CD4-positive, CD25-positive, alpha-beta regulatory T cell (primary cell): ENCODE measurements at regions not wholly inside any gene's neighbourhood (a gene's known extent, or its start where the extent isn't known, plus 50 kb on each side); places are given as distances from the start of the nearest gene placed in this dataset.
"Not testable (repeated sequence)": the region's sequence is repeated elsewhere in the genome, so short reads cannot be mapped to it uniquely, and the experiment has no call there.

ENCODE experiments used
- ATAC-seq, 2 donors: fragments of 150-1000 bp; cut with Tn5 transposase; one replicate each; pipeline ENCODE4 v1.10.0; 2021; ENCODE audit warnings: low read depth in 2 of 2, moderate number of reproducible peaks in 2 of 2, moderate library complexity in 1 of 2
- DNase-seq, 3 donors: peaks; one replicate each; pipeline versions ENCODE4 v3.0.0 to v3.0.0-alpha.2; 2012 to 2022; ENCODE audit warnings: mixed read lengths in 1 of 3
- H3K27ac ChIP-seq: one replicate; pipeline ENCODE4 v1.7.0; 2013; ENCODE audit warnings: mild to moderate bottlenecking, low read length; ENCODE audit not compliant: insufficient read depth, poor library complexity, severe bottlenecking
- H3K27me3 ChIP-seq: one replicate; pipeline ENCODE4 v1.7.0; 2013; ENCODE audit warnings: low read length; ENCODE audit not compliant: control insufficient read depth, insufficient read depth
- H3K36me3 ChIP-seq: one replicate; pipeline ENCODE4 v1.7.0; 2013; ENCODE audit warnings: mild to moderate bottlenecking, low read length, moderate library complexity; ENCODE audit not compliant: control insufficient read depth, insufficient read depth
- H3K4me1 ChIP-seq: 2 replicates; pipeline ENCODE4 v1.7.0; 2013; ENCODE audit warnings: mild to moderate bottlenecking, low read length; ENCODE audit not compliant: insufficient read depth, control insufficient read depth, poor library complexity, severe bottlenecking
- H3K4me3 ChIP-seq: one replicate; pipeline ENCODE4 v1.7.0; 2013; ENCODE audit warnings: low read depth, mild to moderate bottlenecking, low read length, moderate library complexity
- H3K9me3 ChIP-seq, 2 experiments: 1 replicate in 1 of 2; 2 replicates in 1 of 2; pipeline ENCODE4 v1.7.0; 2013; ENCODE audit warnings: low read length in 2 of 2, mild to moderate bottlenecking in 1 of 2, moderate library complexity in 1 of 2; ENCODE audit not compliant: control insufficient read depth in 2 of 2
- H3K27ac Mint-ChIP-seq, 3 donors: one replicate each; pipeline ENCODE4 v1.8.0; 2020 to 2022; ENCODE audit warnings: mild to moderate bottlenecking in 3 of 3, mixed read lengths in 3 of 3, moderate library complexity in 2 of 3
- H3K27me3 Mint-ChIP-seq: one replicate; pipeline ENCODE4 v1.8.0; 2022; ENCODE audit warnings: mild to moderate bottlenecking, mixed read lengths
- H3K36me3 Mint-ChIP-seq: one replicate; pipeline ENCODE4 v1.8.0; 2020; ENCODE audit warnings: mixed read lengths
- H3K4me1 Mint-ChIP-seq, 4 donors: one replicate each; pipeline ENCODE4 v1.8.0; 2020 to 2022; ENCODE audit warnings: mixed read lengths in 4 of 4, mild to moderate bottlenecking in 1 of 4
- H3K4me3 Mint-ChIP-seq, 4 donors: one replicate each; pipeline ENCODE4 v1.8.0; 2020 to 2022; ENCODE audit warnings: mild to moderate bottlenecking in 4 of 4, mixed read lengths in 4 of 4, moderate library complexity in 3 of 4
- H3K9me3 Mint-ChIP-seq, 7 donors: one replicate each; pipeline ENCODE4 v1.8.0; 2020 to 2022; ENCODE audit warnings: mixed read lengths in 7 of 7, mild to moderate bottlenecking in 3 of 7, moderate library complexity in 2 of 7

DNA sequence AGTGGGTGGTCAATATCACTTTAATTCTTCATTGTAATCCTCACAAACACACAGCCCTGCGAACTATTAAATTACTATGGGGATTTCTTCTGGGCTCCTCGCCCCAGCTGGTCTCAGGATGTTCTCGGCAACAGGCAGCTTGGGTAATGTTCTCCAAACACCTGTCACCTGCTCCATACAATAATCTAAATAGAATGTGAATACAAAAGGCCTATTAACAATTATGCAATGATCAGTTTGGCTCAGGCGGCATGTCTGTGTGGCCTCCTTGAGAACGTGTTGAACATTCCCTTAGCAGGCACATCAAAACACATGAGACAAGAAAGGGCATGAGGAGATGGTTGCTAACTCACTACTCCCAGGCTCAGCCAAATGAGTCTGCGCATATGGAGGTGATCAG lies 158.6 kb upstream of the KBTBD8 start:
- H3K4me1 ChIP-seq, result no peaks in the 10 kb centered on the region
- Mint-ChIP-seq H3K36me3 (no peaks in the 10 kb centered on the region), H3K4me1 (no peaks in the 10 kb centered on the region), H3K4me3 (no peak overlapping the region), H3K27ac (no peak overlapping the region), H3K27me3 (peaks cover 6% of the 10 kb centered on the region), H3K9me3 (peaks cover 0 to 7% (median 0%) of the 10 kb centered on the region in 7 donors)
- H3K27me3 ChIP-seq, result no peaks in the 10 kb centered on the region
- ATAC-seq (no peak), DNase-seq (no peak)
- no peaks in the 10 kb centered on the region for H3K9me3 ChIP-seq
- no peaks in the 10 kb centered on the region for H3K36me3 ChIP-seq
- no peak overlapping the region for H3K27ac ChIP-seq
- H3K4me3 ChIP-seq, result no peak overlapping the region

- H3K36me3 ChIP-seq, H3K4me1 ChIP-seq, H3K27ac Mint-ChIP-seq, H3K4me3 ChIP-seq, DNase-seq, H3K36me3 Mint-ChIP-seq, ATAC-seq, H3K9me3 ChIP-seq, H3K27ac ChIP-seq, H3K4me3 Mint-ChIP-seq, H3K27me3 ChIP-seq, H3K4me1 Mint-ChIP-seq: not testable (repeated sequence)
- Mint-ChIP-seq H3K9me3 (peaks cover 0 to 11% (median 2%) of the 10 kb centered on the region in 7 donors), H3K27me3 (peaks cover 11% of the 10 kb centered on the region)
Observed at GRCh38 chr3:66842761-66843464, 155.2 kb upstream of the KBTBD8 start.

DNA sequence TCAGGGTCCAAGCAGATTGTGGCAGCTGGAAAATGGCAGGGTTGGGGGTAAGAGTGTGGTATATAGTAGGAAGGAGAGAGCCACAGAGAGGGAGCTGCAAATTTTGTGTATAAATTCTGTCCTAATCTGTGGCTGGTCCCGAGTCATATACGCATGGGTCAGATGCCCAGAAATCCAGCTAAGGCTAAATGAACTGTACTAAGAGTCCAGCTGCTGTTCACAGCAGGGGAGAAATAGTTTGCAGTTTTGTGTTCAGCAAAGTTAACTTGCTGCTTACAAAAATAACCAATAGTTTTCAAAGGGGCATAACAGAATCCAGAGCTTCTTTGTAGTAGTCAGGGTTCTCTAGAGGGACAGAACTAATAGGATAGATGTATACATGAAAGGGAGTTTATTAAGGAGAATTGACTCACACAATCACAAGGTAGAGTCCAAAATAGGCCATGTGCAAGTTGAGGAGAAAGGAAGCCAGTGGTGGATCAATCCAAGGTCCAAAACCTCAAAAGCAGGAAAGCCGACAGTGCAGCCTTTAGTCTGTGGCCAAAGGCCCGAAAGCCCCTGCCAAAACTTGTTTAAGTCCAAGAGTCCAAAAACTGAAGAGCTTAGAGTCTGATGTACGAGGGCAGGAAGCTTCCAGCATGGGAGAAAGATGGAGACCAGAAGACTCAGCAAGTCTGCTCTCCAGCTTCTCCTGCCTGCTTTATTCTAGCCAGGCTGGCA lies 146.1 kb upstream of the KBTBD8 start:
- H3K9me3 Mint-ChIP-seq, result peaks cover 0 to 4% (median 1%) of the 10 kb centered on the region in 7 donors
- Histone ChIP-seq H3K27me3 (no peaks in the 10 kb centered on the region), H3K9me3 (no peaks in the 10 kb centered on the region), H3K27ac (no peak overlapping the region), H3K4me1 (no peaks in the 10 kb centered on the region), H3K4me3 (no peak overlapping the region), H3K36me3 (no peaks in the 10 kb centered on the region)
- DNase-seq (no peak), ATAC-seq (no peak)
- peak overlapping the region in 1 of 3 donors; percentile 11 for H3K27ac Mint-ChIP-seq
- peaks cover 20% of the 10 kb centered on the region for H3K27me3 Mint-ChIP-seq
- no peaks in the 10 kb centered on the region for H3K4me1 Mint-ChIP-seq
- no peaks in the 10 kb centered on the region for H3K36me3 Mint-ChIP-seq
- H3K4me3 Mint-ChIP-seq, result no peak overlapping the region

GRCh38 chr3:66854601-66855151 lies 143.4 kb upstream of the KBTBD8 start:
- H3K27me3 ChIP-seq, result no peaks in the 10 kb centered on the region
- H3K36me3 Mint-ChIP-seq, result no peaks in the 10 kb centered on the region
- H3K9me3 ChIP-seq, result no peaks in the 10 kb centered on the region
- no peak overlapping the region for H3K4me3 ChIP-seq
- no peaks in the 10 kb centered on the region for H3K4me1 Mint-ChIP-seq
- peaks cover 0 to 4% (median 0%) of the 10 kb centered on the region in 7 donors for H3K9me3 Mint-ChIP-seq
- no peaks in the 10 kb centered on the region for H3K4me1 ChIP-seq
- peaks cover 16% of the 10 kb centered on the region for H3K27me3 Mint-ChIP-seq
- no peak overlapping the region for H3K4me3 Mint-ChIP-seq
- ATAC-seq (no peak), DNase-seq (no peak)
- H3K36me3 ChIP-seq, result no peaks in the 10 kb centered on the region
- no peak overlapping the region for H3K27ac Mint-ChIP-seq
- no peak overlapping the region for H3K27ac ChIP-seq

- no peaks in the 10 kb centered on the region for H3K36me3 Mint-ChIP-seq
- peaks cover 0 to 4% (median 0%) of the 10 kb centered on the region in 7 donors for H3K9me3 Mint-ChIP-seq
- peak overlapping the region in 1 of 3 donors; percentile 6 for H3K27ac Mint-ChIP-seq
- no peaks in the 10 kb centered on the region for H3K4me1 Mint-ChIP-seq
- no peak overlapping the region for H3K4me3 Mint-ChIP-seq
- ATAC-seq (no peak), DNase-seq (peak in 1 of 3 donors; percentile 5)
- no peak overlapping the region for H3K4me3 ChIP-seq
- H3K27me3 Mint-ChIP-seq, result peaks cover 16% of the 10 kb centered on the region
- no peak overlapping the region for H3K27ac ChIP-seq
- H3K27me3 ChIP-seq, result no peaks in the 10 kb centered on the region
- H3K4me1 ChIP-seq, result no peaks in the 10 kb centered on the region
- H3K9me3 ChIP-seq, result no peaks in the 10 kb centered on the region
- no peaks in the 10 kb centered on the region for H3K36me3 ChIP-seq
Observed at GRCh38 chr3:66856533-66856932, 141.6 kb upstream of the KBTBD8 start.

- Histone ChIP-seq H3K4me1 (no peaks in the 10 kb centered on the region), H3K4me3 (no peak overlapping the region), H3K27me3 (no peaks in the 10 kb centered on the region), H3K27ac (no peak overlapping the region), H3K9me3 (no peaks in the 10 kb centered on the region), H3K36me3 (no peaks in the 10 kb centered on the region)
- H3K9me3 Mint-ChIP-seq, result peaks cover 0 to 4% (median 0%) of the 10 kb centered on the region in 7 donors
- no peaks in the 10 kb centered on the region for H3K36me3 Mint-ChIP-seq
- no peak overlapping the region for H3K4me3 Mint-ChIP-seq
- no peak overlapping the region for H3K27ac Mint-ChIP-seq
- DNase-seq, result no peak
- H3K27me3 Mint-ChIP-seq, result peaks cover 12% of the 10 kb centered on the region
- no peaks in the 10 kb centered on the region for H3K4me1 Mint-ChIP-seq
- no peak for ATAC-seq
Observed at GRCh38 chr3:66858656-66859381, 139.3 kb upstream of the KBTBD8 start.

GRCh38 chr3:66860771-66861170 lies 137.3 kb upstream of the KBTBD8 start:
- ATAC-seq, result no peak
- H3K36me3 ChIP-seq, result no peaks in the 10 kb centered on the region
- no peaks in the 10 kb centered on the region for H3K27me3 ChIP-seq
- H3K4me3 Mint-ChIP-seq, result no peak overlapping the region
- H3K9me3 ChIP-seq, result no peaks in the 10 kb centered on the region
- peaks cover 10% of the 10 kb centered on the region for H3K27me3 Mint-ChIP-seq
- H3K27ac Mint-ChIP-seq, result no peak overlapping the region
- no peak overlapping the region for H3K4me3 ChIP-seq
- no peak for DNase-seq
- no peaks in the 10 kb centered on the region for H3K4me1 Mint-ChIP-seq
- H3K9me3 Mint-ChIP-seq, result peaks cover 0 to 1% (median 0%) of the 10 kb centered on the region in 7 donors
- no peak overlapping the region for H3K27ac ChIP-seq
- no peaks in the 10 kb centered on the region for H3K36me3 Mint-ChIP-seq
- no peaks in the 10 kb centered on the region for H3K4me1 ChIP-seq
